Esophagus muscularis mucosa (tissue), 3 donors: ENCODE measurements at regions not wholly inside any gene's neighbourhood (a gene's known extent, or its start where the extent isn't known, plus 50 kb on each side); places are given as distances from the start of the nearest gene placed in this dataset.

Source experiments
- POLR2A ChIP-seq: fragments of 450-650 bp; IDR thresholded peaks from one replicate; pipeline ENCODE4 v1.6.1; 2017; ENCODE audit warnings: antibody characterized with exemption, moderate library complexity, mild to moderate bottlenecking, low read depth
- TF ChIP-seq, protein P1 (sequence below), 3 experiments: fragments of 200-600 bp in 2 of 3; fragments of 450-650 bp in 1 of 3; sonication (generic) in 2 of 3; IDR thresholded peaks; one replicate each; pipeline ENCODE4 v1.5.1; 2017 to 2019; ENCODE audit warnings: antibody characterized with exemption in 3 of 3, mild to moderate bottlenecking in 2 of 3, moderate library complexity in 1 of 3

DNA sequence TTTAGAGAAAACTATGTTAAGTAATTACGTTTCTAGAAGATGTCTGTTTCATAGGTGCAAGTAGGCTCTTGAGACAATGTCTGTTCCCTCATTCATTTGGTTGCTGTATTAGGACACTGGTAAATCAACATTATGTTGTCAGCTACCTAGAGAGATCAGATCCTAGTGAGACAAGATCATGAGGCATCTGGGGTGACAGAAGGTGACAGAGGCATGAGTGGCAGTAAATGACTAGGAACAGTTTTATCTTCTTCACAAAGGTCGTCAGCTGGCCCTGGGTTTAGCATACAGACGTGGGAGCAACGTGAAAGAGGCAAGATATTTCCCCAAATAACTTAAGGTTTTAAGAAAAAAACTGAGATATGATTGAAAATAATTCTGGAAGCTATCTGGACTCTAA lies 1926.3 kb upstream of the WWC1 start:
- TF ChIP-seq, protein P1, sequence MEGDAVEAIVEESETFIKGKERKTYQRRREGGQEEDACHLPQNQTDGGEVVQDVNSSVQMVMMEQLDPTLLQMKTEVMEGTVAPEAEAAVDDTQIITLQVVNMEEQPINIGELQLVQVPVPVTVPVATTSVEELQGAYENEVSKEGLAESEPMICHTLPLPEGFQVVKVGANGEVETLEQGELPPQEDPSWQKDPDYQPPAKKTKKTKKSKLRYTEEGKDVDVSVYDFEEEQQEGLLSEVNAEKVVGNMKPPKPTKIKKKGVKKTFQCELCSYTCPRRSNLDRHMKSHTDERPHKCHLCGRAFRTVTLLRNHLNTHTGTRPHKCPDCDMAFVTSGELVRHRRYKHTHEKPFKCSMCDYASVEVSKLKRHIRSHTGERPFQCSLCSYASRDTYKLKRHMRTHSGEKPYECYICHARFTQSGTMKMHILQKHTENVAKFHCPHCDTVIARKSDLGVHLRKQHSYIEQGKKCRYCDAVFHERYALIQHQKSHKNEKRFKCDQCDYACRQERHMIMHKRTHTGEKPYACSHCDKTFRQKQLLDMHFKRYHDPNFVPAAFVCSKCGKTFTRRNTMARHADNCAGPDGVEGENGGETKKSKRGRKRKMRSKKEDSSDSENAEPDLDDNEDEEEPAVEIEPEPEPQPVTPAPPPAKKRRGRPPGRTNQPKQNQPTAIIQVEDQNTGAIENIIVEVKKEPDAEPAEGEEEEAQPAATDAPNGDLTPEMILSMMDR (IDR thresholded peaks at IDR 0.05) = no peak
- TF ChIP-seq POLR2A = no peak
